ENCODE measurements at regions not wholly inside any gene's neighbourhood (a gene's known extent, or its start where the extent isn't known, plus 50 kb on each side); places are given as distances from the start of the nearest gene placed in this dataset.

DNA sequence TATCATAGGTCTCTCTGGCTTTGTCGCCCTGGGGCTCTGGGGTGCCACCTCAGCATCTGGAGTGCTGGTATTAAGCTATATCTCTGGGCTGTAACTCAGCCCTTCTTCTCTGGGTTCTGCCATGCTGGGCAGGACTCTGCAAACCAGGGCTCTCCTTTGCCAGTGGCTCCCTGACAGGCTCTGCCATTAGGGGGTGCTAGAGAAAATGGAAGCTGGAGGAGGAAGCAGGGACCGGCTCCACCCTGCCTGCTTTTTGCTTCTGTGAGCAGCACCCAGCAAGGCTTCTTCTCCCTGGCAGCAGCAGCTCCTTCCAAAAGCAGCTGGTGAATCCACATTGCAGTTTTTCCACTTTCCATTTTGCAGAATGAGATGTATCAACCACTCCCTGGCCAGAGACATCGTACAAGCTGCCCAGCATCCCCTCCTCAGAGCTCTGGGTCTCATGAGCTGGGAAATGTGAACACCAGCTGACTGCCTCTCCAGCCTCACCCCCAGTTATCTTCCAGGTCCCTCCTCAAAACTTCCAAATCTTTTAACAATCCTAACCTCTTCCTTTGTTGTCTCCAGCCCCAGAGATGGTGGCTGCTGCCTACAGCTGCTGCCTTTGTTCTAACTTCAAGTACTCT, 165.0 kb downstream of the ABHD5 start:
- Histone ChIP-seq H3K4me3 (no peak overlapping the region), H3K4me2 (no peak overlapping the region)

DNA sequence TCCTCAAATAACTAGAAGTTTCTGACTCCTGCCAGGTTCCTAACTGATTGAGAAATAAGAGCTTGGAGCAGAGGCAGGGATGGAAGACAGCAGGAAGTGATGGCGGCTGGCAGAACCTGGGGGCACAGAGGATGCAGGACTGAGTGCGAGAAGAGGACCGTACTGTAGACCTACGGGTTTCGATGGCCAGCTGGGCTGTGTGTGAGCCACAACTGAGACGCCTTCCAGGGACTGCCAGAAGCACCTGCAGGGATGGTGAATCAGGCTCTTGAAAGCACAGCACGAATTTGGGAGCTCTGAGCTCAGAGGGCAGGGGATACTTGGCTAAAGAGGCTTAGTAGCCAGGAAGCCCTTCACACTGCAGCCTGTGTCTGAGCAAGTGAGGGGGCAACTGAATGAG, 165.6 kb downstream of the ABHD5 start:
- Histone ChIP-seq H3K4me2 (no peak overlapping the region), H3K36me3 (no peaks in the 10 kb centered on the region), H3K4me3 (no peak overlapping the region), H4K20me1 (no peaks in the 10 kb centered on the region), H3K4me1 (no peaks in the 10 kb centered on the region), H3K9ac (no peak overlapping the region), H3K27ac (no peak overlapping the region), H3K9me3 (no peaks in the 10 kb centered on the region), H3K27me3 (no peaks in the 10 kb centered on the region)
- TF ChIP-seq Cebpa-rat (IDR thresholded peaks at IDR 0.05): no peak

More for the DNA sequence above, 165.0 kb downstream of the ABHD5 start:
- H3K36me3 ChIP-seq: no peaks in the 10 kb centered on the region
- H3K4me1 ChIP-seq: no peaks in the 10 kb centered on the region
- no peak overlapping the region for H3K9ac ChIP-seq
- no peak overlapping the region for H3K27ac ChIP-seq
- no peaks in the 10 kb centered on the region for H4K20me1 ChIP-seq
- no peak for TF ChIP-seq Cebpa-rat (IDR thresholded peaks at IDR 0.05)
- no peaks in the 10 kb centered on the region for H3K9me3 ChIP-seq
- no peaks in the 10 kb centered on the region for H3K27me3 ChIP-seq

DNA sequence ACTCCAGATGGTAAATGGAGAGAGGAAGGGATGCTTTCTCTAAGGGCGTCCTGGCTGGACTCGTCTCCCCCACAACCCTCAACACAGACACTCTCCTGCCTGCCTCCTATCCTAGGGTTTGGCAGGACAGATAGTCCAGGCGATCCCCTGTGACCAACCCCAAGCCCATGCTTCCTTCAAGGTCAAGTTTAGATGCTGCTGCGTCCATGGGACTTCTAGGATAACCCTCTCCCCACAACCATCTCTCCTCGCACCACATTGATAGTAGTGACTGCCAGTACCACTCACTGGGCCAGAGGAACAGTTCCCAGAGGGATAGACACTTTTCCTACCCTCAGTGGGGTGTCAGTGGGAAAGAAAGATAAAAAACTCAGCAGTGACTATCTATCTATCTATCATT, 166.0 kb downstream of the ABHD5 start:
- Histone ChIP-seq H3K27me3 (no peaks in the 10 kb centered on the region), H3K36me3 (no peaks in the 10 kb centered on the region), H3K27ac (no peak overlapping the region), H4K20me1 (no peaks in the 10 kb centered on the region), H3K4me2 (no peak overlapping the region), H3K9me3 (no peaks in the 10 kb centered on the region), H3K4me1 (no peaks in the 10 kb centered on the region), H3K9ac (no peak overlapping the region), H3K4me3 (no peak overlapping the region)
- TF ChIP-seq Cebpa-rat (IDR thresholded peaks at IDR 0.05): no peak

DNA sequence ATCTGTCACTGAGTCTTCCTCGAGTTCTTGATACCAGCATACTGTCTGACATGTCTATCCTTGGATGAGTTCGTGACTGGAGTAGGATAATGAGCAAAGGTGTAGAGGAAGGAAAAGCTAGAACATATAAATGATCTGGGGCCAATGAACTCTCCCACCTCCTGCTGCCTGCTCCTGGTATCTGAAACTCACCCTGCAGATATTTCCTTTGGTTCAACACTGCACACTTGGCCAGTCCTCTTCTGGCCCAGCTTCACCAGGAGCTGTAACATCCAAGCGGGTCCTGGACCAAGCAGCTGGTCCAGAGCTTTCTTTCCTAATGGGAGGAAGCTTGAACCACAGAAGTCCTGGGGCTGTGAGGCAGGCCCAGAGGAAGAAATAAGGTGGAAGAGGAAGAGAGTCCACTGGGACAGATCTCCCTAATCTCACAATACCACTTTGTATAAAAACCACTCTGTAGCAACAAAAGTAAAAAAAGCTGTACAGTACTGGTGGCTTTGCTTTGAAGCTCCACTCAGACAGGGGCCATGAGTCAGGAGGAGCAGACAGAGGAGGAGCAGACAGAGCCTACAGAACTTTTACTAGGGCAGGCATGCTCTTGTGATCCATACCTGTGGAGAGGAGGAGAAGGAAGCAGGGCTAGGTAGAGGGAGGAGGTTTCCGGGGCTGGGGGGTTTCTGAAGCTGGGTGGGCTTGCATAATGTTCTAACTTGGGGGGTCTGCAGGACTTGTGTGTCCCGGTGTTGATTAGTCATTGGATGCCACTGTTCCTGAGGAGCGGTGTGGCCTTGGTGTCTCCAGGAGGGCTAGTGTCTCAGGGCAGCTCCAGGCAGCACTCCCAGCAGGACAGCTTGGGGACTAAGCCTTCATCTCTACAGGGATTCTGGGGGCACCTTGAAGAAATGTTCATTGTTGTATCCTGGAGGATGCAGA, 166.9 kb downstream of the ABHD5 start:
- no peak overlapping the region for H3K4me2 ChIP-seq

DNA sequence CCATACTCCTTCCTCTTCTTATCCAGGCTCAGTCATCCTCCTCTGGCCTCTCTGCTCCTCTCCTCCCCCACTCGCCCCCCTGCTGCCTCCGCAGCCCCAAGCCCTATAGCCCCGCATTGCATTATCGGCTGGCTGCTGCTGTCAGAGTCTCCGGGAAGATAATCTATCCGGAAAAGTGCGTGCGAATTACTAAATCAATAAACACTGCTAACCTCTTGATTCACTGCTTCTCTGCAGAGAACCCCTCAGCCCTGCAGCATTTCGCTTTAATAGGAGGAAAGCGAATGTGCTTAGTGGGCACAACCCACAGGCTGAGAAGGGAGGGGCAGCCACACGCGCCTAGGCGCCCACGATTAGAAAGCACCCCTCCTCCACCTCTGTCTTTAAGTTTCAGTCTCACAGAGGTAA, 167.6 kb downstream of the ABHD5 start:
- Histone ChIP-seq H3K9ac (no peak overlapping the region), H3K4me1 (no peaks in the 10 kb centered on the region), H3K27me3 (no peaks in the 10 kb centered on the region), H3K36me3 (no peaks in the 10 kb centered on the region), H3K27ac (no peak overlapping the region), H3K4me3 (no peak overlapping the region), H3K4me2 (no peak overlapping the region), H3K9me3 (no peaks in the 10 kb centered on the region), H4K20me1 (no peaks in the 10 kb centered on the region)
- no peak for TF ChIP-seq Cebpa-rat (IDR thresholded peaks at IDR 0.05)

More for the DNA sequence above, 166.9 kb downstream of the ABHD5 start:
- Histone ChIP-seq H3K4me1 (no peaks in the 10 kb centered on the region), H3K9ac (no peak overlapping the region), H3K36me3 (no peaks in the 10 kb centered on the region), H3K9me3 (no peaks in the 10 kb centered on the region), H3K27me3 (no peaks in the 10 kb centered on the region), H4K20me1 (no peaks in the 10 kb centered on the region), H3K27ac (no peak overlapping the region), H3K4me3 (no peak overlapping the region)
- no peak for TF ChIP-seq Cebpa-rat (IDR thresholded peaks at IDR 0.05)

DNA sequence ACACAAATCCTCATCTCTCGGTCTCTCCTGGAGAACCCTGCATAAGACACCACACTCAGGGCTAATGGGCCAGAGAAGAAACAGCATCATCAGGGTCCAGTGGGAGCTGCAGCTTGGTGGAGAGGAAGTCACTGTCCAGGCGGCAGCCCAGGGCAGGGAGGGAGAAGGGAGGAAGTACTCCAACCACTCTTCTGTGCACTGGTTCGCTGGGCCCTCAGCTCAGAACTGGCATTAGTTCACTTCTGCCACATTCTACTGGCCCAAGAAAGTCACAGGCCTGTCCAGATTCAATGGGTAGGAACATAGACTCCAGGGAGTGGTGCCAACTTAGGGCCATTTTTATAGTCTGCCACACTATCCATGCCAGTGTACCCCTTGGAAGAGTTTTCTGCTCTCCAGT, 169.0 kb downstream of the ABHD5 start:
- Histone ChIP-seq H4K20me1 (no peaks in the 10 kb centered on the region), H3K9me3 (no peaks in the 10 kb centered on the region), H3K27ac (no peak overlapping the region), H3K4me3 (no peak overlapping the region), H3K4me2 (no peak overlapping the region), H3K4me1 (no peaks in the 10 kb centered on the region), H3K9ac (no peak overlapping the region), H3K36me3 (no peaks in the 10 kb centered on the region), H3K27me3 (no peaks in the 10 kb centered on the region)
- no peak for TF ChIP-seq Cebpa-rat (IDR thresholded peaks at IDR 0.05)

DNA sequence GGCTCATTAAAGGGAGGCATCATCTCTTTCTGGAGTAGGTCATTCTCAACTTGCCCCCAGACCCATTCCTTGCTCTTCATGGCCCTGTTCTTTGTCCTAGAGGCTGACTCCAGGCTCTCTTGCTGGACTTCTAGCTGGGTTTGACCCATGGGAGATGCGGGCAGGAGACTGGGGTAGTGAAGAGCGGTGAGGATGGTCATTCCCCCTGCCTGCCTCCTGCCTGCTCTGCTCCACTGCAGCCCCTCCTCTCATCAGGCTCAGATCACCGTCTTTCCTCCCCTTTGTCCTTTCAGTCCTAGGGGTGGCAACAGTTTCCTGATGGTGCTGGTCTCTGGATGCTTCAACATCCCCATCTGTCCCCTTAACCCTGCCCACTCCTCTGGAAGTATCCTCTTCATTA, 170.9 kb downstream of the ABHD5 start:
- Histone ChIP-seq H3K27ac (no peak overlapping the region), H3K36me3 (no peaks in the 10 kb centered on the region), H3K27me3 (no peaks in the 10 kb centered on the region), H3K4me2 (no peak overlapping the region), H3K9me3 (no peaks in the 10 kb centered on the region), H3K9ac (no peak overlapping the region), H3K4me3 (no peak overlapping the region), H3K4me1 (peaks cover 1% of the 10 kb centered on the region; the same call in 1 of the 2 replicates), H4K20me1 (no peaks in the 10 kb centered on the region)
- no peak for TF ChIP-seq Cebpa-rat (IDR thresholded peaks at IDR 0.05)

DNA sequence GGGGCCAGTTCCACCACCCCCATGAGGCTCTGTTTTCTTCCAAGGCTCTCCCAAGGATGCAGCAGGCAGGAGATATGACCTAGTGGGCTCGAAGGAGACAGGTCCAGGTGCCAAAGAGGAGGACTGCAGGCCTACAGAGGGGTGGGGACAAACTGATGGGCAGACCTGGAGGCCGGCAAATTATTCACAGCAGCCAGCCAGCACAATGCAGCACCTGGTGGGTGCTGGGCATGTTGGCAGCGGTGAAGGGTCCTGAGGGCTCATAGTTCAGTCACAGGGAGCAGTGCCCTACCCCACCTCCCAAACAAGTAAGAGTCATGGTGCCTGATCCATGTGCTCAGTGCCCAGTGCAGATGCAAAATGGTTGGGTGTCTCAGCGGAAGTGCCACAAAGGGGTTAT, 171.7 kb downstream of the ABHD5 start:
- Histone ChIP-seq H3K36me3 (no peaks in the 10 kb centered on the region), H3K4me3 (no peak overlapping the region), H3K9me3 (no peaks in the 10 kb centered on the region), H3K27me3 (no peaks in the 10 kb centered on the region), H3K27ac (no peak overlapping the region), H3K4me1 (peaks cover 6% of the 10 kb centered on the region; the same call in 1 of the 2 replicates), H4K20me1 (no peaks in the 10 kb centered on the region), H3K4me2 (no peak overlapping the region), H3K9ac (no peak overlapping the region)
- TF ChIP-seq Cebpa-rat (IDR thresholded peaks at IDR 0.05): no peak

DNA sequence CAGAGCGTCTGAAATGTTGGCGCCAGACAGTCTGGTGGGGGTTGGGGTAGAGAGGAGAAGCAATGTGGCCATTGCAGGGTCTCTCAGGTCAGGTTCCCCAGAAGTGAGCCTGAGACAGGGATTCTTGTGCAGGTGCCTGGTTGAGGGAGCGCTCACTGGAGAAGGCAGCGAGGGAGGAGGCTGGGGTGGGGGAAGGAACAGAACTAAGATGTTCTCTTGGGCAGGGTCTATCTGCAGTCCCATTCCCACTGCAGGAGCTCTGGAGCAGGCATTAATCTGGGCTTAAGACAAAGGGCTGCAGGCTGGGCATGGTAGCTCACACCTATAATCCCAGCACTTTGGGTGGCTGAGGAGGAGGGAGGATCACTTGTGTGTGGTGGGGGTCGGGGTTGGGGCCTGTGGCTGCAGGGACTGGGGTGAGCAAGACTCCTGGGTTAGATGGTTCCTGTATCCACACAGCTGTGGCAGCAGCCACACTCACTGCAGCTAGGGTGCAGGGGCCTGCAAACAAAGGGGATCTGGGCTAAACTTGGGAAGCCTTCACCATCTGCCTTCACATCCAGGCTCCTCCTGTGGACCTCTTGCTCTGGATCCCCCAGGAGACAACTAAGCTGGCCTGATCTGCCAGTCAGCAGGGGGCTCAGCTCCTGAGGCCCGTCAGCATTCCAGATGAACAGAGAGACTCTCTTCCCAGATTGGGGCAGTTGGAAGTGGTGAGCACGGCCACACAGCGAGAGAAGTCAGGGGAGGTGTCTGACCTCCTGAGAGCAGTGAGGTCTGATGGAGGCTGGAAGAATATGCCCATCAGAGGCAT, 172.5 kb downstream of the ABHD5 start:
- no peaks in the 10 kb centered on the region for H3K36me3 ChIP-seq
- no peak overlapping the region for H3K4me3 ChIP-seq
- H3K4me1 ChIP-seq: peaks cover 6% of the 10 kb centered on the region; the same call in 1 of the 2 replicates
- no peaks in the 10 kb centered on the region for H3K9me3 ChIP-seq
- H4K20me1 ChIP-seq: no peaks in the 10 kb centered on the region
- H3K27ac ChIP-seq: no peak overlapping the region
- H3K9ac ChIP-seq: no peak overlapping the region
- no peak for TF ChIP-seq Cebpa-rat (IDR thresholded peaks at IDR 0.05)
- H3K4me2 ChIP-seq: no peak overlapping the region
- H3K27me3 ChIP-seq: no peaks in the 10 kb centered on the region

Data from BLaER1 (cell line).